ENCODE measurements at regions not wholly inside any gene's neighbourhood (a gene's known extent, or its start where the extent isn't known, plus 50 kb on each side); places are given as distances from the start of the nearest gene placed in this dataset.
A peak's percentile ranks its signal among the peaks of the same experiment; 100 is the strongest.
"Not testable (repeated sequence)": the region's sequence is repeated elsewhere in the genome, so short reads cannot be mapped to it uniquely, and the experiment has no call there.

DNA sequence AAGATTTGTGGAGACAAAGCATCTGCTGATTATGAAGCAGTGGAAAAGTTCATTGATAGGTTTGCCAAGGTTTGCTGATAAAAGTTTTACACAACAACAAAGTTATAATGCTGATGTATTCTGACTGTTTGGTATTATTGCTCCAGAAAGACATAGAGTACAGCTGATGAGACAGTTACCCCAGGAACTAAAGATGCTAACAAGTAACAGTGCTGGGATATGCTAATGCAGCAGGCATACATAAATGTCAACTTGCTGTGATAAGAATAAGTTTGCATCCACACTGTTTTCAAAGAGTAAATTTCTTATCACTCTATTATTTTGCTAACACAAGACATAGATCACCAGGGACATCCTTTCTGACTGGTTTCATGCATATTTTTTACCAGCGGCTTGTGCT is 1221.3 kb upstream of the CELF4 start:
- DNase-seq = no peak

DNA sequence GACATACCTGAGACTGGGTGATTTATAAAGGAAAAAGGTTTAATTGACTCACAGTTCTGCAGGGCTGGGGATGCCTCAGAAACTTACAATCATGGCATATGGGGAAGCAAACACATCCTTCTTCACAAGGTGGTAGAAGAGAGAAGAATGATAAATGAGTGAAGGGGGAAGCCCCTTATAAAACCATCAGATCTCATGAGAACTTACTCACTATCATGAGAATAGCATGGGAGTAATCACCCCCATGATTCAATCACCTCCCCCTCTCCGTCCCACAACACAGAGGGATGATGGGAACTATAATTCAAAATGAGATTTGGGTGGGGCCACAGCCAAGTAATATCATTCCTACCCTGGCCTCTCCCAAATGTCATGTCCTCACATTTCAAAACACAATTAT is 1206.0 kb upstream of the CELF4 start:
- not testable (repeated sequence) for DNase-seq

DNA sequence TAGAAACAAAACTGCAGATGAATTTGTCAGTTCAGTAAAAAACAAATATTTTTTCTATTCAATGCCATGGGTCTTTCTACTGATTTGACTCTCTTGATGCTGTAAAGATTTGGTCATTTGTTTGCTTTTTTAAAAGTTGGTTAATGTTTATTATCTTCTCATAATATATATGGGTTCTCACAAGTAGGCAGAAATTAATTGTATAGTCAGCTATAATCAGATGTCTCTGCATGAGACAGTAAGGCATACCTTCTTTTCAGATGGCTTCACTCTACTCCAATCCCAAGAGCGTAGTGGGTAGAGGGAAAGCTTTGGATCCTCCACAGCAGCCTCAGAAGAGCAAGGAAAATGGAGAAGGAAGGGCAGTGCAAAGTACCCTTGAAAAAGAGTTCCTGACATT is 1202.9 kb upstream of the CELF4 start:
- DNase-seq = no peak

DNA sequence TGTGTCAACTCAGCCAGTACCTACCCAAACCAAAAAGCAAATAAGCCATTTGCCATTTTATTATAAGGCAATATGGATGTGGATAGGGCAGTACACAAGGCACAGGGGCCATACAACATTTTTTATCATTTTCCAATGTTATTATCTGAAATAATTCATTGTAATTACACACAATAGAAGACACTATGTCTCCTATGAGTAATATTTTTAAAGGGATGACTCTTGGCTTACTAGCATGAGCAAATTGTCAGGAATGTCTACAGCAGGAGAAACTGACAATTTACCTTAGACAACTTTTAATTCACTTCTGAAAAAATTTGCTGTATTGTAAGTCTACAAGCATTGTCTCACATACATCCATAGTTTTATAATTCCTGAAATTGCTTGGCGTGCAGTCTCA is 1193.9 kb upstream of the CELF4 start:
- DNase-seq = no peak

DNA sequence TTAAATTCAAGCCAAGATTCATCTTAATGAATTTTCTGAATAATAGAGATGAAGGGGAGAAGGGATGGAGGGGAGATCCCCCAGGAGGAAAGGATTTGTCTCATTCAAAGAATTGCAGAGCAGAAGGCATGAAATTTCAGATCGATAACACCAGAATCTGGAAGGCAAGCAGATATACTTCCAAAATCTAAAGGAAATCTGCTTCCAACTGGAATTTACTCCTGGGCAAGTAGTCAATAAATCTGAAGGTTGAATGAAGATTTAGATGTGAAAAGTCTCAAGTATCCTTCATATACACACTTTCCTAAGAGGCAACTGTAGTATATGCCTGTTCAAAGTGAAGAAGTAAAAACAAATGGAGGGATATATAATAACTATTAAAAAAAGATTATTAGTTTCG is 1190.8 kb upstream of the CELF4 start:
- no peak for DNase-seq

DNA sequence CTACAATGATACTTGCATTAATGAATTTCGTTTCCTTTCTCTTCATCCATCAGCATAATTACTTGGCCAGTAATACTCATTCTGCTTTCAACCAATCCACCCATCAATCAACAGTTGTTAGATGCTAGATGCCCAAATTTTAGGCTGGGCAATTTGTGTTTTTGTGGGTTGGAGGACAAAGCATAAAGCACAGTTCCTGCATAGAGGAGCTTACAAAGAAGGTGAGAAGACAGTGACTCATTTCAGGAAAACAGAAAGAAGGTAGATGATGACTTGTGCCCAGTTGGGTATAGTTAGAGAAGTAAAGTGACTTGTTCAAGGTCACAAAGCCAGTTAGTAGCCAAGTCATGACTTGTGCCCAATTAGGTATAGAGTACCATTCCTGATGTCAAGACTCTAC is 1186.8 kb upstream of the CELF4 start:
- no peak for DNase-seq

DNA sequence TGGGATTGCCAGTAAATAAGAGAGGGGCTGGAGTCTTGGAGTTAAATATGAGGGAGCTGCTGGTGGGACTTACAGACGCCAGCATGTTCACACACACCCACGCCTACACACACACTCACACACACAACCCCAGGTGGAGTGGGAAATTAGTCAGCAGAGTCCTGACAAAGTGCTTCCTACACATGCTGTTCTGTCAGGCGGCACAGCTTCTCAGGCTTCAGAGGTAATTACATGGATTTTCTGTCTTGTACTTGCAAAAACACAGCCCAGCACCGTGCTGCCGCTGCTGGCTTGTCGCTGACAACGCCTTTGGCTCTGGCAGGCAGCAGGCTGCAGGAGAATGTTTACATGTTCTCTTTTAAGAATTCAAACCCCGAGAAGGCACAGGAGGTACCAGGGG is 1186.3 kb upstream of the CELF4 start:
- no peak for DNase-seq

DNA sequence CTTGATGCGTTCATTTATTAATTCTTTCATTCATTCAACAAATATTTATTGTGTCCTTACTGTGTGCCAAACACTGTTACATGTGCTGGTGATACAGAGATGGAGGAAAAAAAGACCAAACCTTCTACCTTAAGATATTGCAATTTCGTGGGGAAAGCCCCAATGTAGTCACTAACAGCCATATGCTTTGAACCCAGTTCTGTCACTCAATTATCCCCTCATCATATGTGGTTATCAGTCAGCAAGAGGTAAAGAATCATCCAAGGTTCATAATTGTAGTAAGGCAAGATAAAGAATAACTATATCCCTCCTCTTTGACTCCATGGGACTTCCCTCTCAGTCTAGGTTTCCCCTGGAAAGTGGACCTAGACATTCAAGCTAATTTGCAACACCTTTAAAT is 1185.6 kb upstream of the CELF4 start:
- DNase-seq = no peak

DNA sequence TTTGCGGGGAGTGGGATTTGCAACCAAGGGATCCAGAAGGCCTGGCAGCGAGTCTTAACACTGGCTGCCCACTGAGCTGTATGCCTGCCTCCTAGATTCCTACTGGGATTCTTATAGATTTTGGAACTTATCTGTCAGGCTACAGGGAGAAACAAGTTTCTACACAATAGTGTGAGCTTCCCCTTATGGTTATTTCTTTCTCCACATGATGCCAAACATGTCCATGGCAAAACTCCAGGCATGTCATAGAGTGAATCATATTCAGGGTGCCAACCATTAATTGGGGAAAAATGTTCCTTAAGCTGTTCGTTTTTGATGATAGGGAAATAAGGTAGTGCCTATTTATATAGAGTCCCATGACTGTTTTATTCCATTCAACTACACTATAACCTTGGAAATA is 1185.2 kb upstream of the CELF4 start:
- no peak for DNase-seq

DNA sequence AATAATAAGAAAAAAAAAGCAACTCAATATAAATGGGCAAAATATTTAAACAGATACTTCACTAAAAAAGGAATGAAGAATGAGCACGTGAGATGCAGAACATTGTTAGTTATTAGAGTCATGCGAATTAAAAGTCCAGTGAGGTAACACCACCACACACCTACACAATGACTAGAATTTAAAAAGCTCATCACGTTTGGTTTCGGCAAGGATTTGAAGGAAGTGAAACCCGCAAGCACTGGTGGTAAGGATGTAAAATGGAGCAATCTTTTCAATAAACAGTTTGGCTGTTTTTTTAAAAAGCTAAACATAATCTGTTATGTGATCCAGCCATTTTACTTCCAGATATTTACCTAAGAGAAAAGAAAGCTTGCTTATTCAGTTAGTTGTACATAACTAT is 1181.6 kb upstream of the CELF4 start:
- no peak for DNase-seq

DNA sequence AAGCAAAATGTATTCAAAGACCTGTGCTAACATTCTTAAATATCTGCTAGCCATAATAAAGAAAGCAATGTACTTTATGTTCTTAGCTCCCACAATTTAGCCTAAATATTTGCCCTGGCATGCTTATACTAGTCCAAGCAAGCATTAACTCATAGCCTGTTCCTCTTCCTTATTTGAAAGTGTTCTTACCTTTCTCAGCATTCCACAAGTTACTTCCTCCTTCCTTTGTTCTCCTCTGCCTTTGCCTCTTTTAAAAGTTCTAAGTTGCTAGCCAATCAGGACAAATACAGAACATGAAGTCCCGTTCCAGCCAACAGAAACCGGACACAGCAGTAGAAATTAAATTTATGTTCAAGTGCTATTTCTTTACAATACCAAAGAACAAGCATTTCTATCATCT is 1154.6 kb upstream of the CELF4 start:
- DNase-seq = not testable (repeated sequence)

DNA sequence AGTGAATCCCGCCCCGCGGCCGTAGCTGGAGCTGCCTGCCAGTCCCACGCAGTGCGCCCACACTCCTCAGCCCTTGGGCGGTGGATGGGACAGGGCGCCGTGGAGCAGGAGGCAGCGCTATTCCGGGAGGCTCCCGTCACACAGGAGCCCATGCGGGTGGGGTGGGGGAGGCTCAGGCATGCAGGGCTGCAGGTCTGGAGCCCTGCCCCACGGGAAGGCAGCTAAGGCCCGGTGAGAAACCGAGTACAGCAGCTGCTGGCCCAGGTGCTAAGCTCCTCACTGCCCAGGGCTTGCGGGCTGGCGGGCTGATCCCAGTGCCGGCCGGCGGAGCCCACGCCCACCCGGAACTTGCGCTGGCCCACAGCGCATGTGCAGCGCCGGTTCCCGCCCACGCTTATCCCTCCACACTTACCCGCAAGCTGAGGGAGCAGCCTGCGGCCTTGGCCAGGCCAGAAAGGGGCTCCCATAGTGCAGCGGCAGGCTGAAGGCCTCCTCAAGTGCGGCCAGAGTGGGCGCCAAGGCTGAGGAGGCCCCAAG is 1152.8 kb upstream of the CELF4 start:
- no peak for DNase-seq

DNA sequence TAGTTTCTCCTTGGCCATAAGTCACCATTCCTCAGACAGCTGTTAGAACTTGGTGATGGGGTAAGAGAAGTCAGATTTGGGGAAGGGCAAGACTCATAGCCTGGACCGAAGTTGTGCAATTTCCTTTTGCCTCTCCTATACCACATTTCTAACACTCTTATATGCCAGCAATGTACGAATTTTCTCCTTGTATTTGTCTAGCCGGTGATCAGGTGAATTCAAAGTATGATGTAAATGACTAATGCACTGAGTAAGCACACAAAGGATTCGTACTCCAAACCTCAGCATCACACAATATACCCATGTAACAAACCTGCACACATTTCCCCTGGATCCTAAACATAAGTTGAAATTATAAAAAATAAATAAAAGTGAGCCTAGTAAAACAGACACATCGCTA is 1143.5 kb upstream of the CELF4 start:
- DNase-seq = no peak

DNA sequence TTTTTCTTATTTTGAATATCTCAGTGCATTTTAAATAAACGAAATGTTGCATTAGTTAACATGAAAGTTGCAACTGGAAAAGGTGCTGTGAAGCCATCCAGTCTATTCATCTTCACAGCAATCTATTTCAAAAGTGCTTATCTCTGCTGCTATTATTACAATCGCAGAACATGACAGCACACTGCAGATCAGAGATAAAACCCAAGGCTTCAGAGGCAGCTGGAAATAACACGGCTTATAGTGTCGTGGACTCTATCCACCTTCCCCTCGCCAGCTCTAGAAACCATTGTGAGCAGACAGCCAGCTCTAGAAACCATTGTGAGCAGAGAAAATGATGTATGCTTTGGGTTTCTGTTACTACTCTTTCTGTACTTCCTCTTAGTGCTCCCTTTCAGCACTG is 1140.8 kb upstream of the CELF4 start:
- DNase-seq = no peak

DNA sequence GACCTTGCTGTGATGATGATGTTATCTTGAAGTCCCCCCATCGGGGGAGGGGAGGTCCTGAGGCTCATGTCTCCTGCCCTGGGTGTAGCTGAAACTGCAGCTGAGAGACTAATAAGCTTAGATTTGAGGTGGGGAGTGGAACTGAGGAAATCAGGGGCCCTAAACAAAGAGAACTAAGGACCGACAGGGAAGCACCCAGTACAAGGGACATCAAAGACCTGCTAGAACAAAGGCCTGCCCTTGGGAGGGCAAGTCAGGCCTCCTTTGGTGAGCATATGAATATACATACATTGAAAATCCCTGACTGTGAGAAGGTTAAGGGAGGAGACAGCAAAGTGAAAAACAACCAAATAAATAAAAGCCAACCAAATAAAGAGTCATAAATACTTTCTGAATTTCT is 1132.5 kb upstream of the CELF4 start:
- no peak for DNase-seq

DNA sequence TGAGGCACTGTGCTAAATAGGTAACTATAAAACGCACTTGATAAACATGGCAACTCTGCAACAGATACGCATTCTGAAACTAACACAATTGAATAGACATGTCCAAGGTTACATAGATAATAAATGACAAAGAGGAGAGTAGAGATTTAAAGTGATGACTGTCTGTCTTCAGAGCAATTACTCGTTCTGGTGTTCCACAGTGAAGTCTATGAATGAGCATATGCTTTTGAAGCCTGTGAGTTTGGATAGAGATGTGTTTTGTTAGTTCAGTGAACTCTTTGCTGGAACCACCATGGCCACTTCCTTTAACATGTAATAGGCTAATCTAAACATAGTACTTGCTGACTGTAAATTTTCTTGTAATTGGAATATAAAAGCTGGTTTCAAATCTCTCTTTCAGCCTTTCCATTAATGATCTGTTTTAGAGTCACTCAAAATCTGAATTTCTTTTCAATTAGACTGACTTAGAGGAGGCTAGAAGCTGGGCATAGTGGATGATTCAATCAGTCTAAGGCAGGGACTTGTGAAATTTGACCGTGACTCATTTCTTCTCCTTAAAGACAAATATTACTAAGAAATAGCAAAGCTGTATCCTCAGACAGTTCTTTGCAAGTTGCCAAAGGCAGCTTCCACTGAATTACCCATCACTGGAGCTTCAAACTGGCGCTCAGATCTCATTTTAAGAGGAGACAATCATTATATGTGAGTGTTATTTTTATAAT is 1130.1 kb upstream of the CELF4 start:
- no peak for DNase-seq

DNA sequence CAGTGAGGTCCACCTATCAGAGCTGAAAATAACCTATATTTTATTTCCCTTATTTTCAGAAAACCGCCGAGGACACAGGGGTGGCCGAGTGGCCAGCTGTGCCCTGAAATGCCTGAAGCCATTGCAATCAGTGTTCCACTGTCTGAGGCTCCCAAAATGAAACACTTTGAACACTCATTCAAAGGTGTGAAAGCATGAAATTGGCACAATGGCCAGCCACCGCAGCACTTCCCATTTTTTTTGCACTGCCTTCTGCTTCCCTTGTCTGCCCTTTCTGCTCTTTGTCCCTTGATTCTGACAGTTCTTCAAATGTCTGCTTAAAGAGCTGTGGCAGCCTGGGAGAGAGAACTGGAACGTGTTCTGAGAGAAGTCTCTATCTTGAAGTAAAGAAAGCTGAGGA is 1127.5 kb upstream of the CELF4 start:
- DNase-seq = peak; percentile 39 to 43

DNA sequence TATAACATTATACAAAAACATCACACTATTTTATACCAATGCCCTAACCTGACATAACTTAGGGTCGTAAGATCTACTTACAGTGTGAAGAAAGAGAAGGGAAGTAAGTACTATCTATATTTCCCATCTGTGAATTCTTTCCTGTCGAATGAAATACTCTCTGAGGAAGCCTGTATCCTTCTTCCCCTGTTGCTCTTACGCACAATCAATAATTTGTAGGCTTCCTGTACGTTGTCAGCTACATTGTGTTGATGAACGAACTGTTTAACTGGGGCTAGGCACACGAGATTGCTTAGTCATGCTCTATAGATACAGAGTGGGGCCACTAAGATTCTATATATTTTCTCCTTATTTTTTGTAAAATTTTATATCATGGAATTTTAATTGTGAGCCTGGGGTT is 1125.0 kb upstream of the CELF4 start:
- peak; percentile 58 for DNase-seq

DNA sequence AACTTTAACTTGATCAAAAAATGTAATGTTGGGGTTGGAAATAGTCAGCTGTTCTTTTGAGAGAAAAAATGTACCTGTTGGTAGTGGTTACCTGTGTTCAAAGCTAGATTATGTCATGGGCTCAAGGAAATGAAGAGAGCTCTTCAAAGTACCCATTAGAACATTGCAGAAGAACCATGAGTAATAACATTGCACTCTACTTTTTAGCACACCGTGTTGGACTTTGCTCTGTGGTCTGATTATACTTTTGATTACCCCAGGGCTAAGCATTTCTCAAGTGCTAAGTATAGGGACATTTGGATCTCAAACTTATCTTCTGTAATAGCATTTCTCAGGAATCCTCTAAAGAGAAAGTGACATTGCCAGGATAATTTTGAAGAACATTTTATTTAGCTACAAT is 1122.8 kb upstream of the CELF4 start:
- no peak for DNase-seq

DNA sequence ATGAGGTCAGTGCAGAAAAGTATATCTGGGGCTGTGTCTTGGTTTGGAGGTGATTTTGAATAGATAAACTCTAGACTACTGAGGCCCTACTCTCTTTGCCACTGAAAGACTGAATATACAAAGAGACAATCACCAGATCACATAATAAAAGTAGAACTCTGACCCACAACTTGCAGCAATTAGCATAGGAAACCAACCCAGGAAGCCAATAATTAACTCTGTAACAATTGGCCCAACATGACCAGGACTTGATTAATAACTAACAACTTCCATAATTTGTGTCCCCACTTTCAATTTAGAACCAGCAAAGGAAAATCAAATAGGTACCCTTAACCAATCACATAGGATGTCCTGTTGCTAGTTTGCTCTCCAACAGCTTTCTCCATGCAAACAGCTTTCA is 1104.9 kb upstream of the CELF4 start:
- DNase-seq = no peak

DNA sequence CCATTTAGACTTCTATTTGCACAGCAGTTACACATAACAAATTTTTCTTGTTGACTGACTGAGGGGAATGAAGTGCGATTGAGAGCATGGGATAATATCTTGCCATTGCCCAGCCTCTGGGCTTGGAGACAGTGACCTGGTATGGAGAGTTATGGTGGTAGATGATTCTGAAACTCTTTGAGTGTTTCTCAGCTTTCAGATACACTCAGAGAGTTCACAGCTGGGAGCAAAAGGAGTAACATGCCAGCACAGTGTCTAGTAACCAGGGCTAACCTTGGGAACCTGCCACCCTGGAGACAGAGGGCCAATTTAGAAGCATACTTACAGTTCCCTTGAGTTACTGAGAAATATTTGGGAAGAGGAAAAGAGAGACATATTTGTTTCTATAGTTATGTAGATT is 1099.3 kb upstream of the CELF4 start:
- no peak for DNase-seq

DNA sequence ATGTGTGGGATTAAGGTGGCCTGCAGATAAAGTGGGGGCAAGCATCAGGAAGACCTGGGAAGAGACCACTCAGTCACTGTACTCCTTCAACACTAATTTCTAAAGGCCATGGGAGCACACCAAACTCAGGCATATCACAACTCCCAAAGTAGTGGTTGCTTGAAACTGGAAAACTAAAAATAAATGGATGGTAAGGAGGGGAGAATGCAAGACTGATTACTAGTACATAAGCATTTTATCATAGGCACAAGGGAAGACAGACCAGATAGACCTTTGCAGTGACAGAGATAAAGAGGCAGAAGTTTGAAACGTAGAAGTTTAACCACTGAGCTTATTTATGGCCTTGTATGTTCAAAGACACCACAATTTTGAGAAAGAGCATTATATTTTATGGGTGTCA is 1098.1 kb upstream of the CELF4 start:
- no peak for DNase-seq

DNA sequence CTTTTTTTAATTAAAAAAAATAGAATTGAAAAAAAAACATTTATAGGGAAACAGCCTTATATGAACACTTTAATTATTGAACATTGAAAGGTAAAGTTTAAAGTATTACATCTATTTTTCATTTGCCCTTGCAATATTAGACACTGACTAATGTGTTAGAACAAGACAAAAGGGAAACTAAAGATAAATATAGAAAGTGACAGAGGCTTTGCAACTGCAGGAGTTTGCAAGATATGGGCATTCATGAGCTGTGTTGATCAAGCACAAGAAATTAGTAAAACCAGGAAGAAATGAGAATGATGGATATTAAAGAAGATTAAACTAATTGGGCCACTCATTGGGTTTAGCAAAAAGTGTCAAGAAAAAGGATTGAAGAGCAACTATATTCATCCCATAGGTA is 1097.7 kb upstream of the CELF4 start:
- DNase-seq = no peak

DNA sequence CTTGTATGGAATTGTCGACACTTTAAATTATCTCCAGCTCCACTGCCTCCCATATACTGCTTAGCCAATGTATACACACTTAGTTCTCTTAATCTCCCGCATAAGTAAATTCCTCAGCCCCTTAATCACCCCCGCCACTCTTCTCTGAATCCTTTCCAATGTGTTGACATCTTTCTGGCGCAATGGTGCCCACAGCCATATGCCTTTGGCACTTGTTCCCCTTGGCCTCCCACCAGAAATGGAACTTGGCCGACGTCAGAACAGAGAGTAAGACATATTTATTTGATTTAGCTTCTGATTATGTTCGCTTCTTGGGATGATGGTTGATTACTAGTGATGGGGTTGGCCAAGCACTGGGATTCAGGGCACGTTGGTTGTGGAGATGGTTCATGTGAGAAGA is 1089.3 kb upstream of the CELF4 start:
- no peak for DNase-seq

DNA sequence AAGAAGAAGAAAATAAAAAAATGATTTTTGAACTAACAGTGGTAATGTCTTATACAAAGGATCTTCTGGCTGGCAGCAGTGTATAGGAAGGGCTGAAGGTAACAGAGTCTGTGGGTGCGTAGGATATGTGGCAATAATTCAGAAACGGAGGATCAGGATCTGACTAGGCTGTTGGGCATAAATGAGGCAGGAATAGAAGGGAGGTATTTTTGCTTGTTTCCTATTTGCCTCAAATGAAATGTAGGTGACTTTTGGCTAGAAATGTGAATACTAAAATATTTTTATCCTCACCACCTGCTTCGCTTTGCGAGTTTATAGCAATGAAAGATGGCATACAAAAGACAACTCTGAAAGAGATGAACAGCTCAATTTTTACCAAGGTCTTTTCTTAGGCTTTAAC is 1086.1 kb upstream of the CELF4 start:
- DNase-seq = no peak
